ENCODE measurements at regions not wholly inside any gene's neighbourhood (a gene's known extent, or its start where the extent isn't known, plus 50 kb on each side); places are given as distances from the start of the nearest gene placed in this dataset.
"Not testable (repeated sequence)": the region's sequence is repeated elsewhere in the genome, so short reads cannot be mapped to it uniquely, and the experiment has no call there.

DNA sequence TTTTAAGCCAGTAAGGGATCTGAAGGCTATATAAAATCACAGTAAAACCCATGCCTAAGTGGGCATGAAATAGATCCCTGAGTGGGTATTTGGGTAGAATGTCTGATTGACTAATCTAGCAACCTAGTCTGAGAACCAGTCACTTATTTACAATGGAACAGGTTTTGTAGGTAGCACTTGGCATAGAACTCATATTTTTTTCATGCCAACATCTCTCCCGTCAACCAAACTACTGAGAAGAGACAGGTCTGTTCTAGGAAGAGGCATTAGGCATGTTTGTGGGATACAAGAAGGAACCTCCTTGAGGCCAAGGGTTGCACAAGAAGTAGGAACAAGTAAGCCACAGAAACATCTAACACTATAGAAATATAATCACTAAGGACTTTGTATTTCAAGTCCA lies 840.4 kb upstream of the TENM4 start:
- DNase-seq: no peak

DNA sequence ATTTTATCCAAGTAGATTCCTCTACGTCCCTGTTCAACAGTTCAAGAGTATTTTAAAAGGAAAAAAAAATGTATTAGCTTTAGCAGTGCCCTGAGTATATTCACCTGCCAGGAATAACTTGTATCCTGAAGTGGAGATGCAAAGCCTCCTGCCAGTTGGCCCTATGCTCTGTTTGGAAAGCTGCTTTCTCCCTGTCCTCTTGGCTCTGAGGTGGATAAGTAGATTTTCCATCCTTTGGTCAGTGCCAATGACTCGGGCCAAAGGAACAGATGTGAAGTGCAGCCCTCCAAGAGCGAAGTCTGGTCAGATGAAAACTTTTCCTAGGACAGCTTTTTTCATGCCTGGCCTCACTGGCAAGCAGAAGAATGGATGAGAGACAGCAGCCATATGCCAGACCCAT lies 839.9 kb upstream of the TENM4 start:
- DNase-seq: no peak

DNA sequence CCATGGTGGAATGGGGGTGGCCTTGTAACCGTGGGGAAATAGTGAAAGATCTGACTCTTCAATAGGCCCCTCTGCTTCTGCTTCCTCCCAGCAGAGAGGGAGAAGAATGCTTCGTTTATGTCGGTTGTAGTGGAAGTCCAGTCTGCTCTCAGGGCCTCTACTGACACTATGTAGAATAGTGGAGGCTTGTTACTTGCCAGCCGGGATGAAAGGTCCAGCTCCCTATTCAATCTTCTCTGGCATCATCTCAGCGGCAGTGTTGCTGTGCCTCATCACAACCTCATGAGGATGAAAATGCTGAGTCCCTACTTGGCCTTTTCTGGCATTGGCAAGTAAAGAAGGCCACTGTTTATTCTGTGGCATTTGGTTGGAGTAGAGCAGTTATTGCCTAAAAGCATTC lies 820.9 kb upstream of the TENM4 start:
- DNase-seq: no peak

DNA sequence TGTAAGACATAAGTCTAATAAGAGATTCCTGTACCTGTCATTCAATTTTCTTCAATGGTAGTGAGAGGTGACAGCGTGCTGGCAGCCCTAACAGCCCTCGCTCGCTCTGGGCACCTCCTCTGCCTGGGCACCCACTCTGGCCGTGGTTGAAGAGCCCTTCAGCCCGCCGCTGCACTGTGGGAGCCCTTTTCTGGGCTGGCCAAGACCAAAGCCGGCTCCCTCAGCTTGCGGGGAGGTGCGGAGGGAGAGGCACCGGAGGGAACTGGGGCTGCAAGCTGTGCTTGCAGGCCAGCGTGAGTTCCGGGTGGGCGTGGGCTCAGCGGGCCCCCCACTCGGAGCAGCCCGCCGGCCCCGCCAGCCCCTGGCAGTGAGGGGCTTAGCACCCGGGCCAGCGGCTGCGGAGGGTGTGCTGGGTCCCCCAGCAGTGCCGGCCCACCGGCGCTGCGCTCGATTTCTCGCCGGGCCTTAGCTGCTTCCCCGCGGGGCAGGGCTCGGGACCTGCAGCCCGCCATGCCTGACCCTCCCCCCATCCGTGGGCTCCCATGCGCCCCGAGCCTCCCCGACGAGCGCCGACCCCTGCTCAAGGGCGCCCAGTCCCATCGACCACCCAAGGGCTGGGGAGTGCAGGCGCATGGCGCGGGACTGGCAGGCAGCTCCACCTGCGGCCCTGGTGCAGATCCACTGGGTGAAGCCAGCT lies 816.6 kb upstream of the TENM4 start:
- DNase-seq: not testable (repeated sequence)

DNA sequence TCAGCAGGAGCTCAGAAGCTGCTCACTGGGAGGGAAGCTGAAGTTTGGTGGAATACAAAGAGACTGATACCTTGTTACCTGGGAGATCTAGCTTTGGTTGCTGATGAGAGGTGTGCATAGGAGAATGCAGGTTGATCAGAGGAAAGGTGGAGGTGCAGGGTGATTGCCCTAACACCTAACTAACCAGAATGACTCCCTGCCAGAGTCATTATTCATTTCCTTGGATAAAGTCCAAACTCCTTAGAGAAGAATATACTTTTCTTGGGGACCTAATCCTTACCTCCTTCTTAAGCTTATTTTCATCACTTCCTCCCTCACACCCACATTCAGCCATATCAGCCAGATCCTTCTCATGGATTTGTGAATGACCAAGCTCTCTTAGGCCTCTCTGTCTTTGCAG lies 814.2 kb upstream of the TENM4 start:
- no peak for DNase-seq

DNA sequence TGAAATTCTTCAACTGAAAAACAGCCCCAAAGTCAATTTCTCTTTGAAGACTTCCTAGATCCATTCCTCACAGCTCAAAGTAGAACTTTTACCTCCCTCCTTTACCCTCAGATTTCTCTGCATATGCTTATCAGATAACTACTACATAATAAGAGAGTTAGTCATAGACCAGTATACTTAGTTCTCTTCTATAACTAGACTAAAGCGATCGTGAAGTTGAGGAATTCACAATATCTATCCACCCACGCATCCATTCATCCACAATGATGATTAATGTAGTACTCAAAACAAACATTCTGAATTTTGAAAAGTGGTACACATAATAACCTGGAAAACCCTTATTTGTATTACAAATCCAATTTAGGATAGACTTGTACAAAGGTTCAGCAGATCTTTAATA lies 800.9 kb upstream of the TENM4 start:
- DNase-seq: no peak

DNA sequence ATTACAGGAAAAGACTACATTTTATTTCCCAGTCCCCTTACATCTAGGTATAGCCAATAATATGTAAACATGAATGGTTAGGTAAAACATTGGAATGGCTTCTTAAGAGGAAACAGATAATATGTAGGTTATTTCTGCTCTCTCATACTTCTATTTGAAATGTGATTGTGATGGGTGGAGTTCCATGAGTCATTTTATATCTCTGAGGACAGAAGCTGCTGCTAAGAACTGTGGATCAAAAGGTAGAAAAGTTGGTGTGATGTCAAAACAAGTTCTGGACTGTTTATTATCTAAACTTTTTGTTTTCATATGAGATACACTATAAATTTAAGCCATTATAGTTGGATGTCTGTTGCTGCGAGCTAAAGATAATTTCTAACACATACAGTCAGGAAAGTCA lies 799.4 kb upstream of the TENM4 start:
- no peak for DNase-seq

DNA sequence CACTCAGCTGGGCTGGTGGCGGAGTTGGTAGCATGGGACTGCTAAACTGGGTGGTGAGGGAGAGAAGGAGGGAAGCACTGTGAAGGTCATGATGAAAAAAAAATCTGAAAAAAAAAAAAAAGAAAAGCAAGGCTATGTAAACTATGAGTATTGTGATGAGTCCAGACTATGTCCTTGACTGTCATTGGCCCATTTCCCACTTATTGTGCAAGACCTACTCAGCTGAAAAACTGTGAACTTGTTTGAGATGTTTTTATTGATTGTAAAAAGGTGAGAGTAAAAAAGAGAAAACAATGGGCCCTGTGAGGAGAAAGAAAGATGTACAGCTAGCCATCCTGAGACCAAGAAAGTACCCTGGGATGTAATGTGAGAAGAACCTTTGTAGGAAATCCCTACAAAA lies 798.4 kb upstream of the TENM4 start:
- DNase-seq: no peak

DNA sequence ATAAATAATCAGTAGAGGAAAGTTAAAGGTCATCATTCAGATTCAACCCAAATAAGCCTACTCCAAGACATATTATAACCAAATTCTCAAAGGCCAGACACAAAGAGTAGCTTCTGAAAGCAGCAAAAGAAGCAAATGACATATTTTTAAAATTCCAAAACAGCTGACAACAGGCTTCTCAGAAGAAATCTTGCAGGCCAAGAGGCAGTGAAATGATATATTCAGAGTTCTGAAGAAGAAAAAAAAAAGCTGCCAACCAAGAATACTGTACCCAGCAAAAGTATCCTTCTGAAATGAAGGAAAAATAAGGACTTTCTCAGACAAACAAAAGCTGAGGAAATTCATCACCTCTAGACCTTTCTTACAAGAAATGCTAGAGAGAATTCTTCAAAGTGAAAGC lies 787.1 kb upstream of the TENM4 start:
- no peak for DNase-seq

DNA sequence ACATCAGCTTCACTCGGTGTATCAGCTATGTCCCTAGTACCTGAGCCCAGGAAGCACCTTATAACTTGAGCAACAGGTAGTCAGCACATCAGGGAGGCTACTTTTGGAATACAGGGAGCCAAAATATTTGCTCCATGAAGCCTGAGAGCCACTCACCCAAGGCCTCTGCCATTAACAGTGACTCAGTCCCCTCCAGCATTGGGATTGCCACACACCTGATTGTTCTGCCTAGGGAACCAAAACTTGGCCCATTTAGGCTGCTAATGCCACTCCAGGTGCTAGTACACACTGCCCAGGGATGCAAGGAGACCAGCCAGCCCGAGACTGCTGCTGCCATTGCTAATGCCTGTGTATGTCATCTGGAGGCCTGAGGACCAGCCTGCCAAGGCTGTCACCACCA lies 773.6 kb upstream of the TENM4 start:
- no peak for DNase-seq

DNA sequence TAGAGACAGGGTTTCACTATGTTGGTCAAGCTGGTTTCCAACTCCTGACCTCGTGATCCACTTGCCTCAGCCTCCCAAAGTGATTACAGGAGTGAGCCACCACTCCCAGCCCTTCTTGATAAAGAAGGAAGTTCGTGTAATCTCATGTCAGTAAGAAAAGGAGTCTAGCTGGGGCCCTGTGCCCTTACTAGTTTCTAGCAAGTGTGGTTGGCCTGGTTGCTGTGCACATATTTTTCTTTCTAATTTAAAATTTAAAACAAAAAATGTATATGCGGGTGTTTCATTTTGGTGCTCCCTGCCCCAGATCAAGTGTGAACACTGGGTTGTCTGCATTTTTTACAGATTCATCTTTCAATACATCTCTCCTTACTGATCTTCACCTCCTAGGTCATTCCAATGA lies 770.8 kb upstream of the TENM4 start:
- DNase-seq: no peak

DNA sequence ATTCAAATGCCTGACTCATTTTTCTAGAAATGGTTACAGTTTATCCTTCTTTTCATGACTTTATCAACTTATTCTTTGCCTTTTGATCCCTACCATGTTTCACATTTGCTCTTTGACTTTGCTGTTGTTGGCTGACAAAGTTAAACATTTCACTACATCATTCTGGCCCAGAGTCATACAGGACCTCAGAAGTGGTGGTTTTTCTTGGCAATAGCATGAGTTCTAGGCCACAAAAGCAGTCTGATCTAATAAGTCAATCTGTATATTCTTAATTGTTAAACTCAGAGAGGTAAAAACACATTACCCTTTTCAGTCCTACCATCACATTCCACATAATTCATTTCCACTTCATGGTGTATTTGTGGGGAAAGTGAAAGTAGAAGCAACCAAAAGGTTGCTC lies 763.2 kb upstream of the TENM4 start:
- no peak for DNase-seq

DNA sequence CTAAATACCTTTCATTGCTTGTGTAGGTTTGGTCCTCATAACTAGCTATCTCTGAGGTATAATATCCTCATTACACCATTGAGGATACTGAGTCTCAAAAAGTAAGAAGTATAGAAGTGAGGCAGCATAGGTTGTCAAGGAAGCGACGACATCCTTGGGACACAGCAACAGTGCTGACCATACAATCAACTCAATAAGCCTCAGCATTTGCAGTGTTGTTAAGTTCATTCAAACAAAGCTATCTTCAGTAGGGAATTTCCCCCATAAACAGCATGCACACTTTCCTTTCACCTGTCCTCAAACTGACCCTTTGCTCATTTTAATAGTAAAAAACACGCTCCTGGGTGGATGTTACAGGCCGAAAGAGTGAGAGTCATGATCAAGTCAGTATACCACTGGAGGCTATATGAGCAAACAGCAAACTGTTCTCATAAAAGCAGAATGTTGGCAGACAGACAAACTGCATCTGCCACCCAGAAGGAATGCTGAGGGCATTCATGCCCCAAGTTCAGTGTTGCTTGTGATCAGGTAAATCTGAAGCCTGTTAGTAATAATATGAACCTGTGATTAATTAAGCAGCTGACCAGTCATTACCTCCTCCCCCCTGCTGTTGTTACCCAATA lies 756.2 kb upstream of the TENM4 start:
- no peak for DNase-seq

DNA sequence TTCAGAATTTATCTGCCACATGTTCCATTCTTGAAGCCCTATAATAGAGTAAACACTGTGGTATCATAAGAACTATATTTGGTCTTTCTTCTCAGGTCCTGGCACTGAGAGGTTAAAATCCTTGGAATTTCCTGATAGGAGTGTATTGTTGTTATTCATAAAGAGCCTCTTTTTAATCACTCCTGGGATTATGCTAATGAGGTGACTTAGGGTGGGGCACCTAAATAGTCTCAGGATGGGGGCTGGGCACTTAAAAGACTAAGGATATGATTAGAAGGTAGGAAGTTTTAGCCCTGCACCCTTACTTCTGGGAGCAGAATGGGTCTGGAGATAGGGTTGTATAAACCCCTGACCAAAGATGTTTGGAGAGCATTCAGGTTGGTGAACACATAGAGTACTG lies 755.2 kb upstream of the TENM4 start:
- DNase-seq: no peak

DNA sequence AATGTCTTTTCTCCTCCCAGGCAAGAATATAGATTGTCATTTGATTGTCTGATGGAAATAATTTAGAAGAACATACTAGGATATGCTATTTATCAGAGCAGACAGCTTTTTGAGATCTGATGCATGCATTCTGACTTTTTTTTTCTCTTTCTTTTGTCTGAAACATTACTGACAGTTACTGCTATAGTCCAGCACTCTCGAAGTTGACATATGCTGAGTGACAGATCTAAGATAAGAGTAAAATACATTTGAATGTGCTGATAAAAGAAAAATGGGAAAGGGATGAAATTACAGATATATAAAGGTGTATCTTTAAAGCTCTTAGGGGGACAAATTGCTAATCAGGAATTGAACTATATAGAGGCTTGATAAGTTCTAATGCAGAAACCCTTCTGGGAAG lies 753.8 kb upstream of the TENM4 start:
- no peak for DNase-seq

DNA sequence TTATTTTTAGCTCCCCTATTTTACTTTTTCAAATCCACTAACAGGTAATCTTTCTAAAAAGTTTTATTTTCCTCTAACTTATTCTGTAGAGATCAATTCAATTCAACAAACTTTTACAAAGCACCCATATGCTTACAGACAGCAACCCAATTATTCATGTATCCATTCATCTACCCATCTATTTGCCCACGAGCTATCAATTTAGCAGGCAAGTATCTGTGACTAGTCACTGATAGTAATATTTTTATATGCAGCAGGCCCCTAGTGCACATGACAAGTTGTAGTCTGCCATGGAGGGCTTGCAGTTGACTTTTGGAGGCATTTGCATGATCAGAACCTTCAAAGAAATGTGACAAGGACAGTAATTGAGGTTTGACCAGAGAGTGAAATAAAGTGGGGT lies 753.2 kb upstream of the TENM4 start:
- DNase-seq: no peak

DNA sequence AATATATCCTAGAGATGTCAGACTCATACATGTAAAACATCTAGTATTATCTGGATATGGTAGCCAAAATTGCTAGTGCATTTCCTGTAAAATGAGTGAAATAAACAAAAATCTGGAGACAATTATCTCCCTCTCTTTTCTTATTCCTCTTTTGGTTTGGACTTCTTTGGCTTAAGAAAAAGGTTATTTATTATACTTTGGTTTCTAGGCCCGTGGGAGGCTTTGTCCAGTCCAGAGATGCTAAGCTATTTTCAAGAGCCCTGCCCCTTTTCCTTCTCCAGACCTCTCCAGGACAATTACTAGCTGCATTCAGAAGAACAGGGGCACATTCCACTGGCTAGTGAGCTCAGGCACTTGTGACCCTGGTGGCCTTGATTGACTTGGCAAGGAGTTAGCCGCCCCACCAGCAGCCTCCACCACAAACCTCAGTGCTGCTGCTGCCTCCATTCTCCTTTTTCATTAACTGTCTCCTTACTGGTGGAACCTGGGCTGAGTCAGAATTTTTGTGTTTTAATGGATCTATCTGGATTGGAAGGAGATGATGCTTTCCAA lies 747.3 kb upstream of the TENM4 start:
- no peak for DNase-seq

DNA sequence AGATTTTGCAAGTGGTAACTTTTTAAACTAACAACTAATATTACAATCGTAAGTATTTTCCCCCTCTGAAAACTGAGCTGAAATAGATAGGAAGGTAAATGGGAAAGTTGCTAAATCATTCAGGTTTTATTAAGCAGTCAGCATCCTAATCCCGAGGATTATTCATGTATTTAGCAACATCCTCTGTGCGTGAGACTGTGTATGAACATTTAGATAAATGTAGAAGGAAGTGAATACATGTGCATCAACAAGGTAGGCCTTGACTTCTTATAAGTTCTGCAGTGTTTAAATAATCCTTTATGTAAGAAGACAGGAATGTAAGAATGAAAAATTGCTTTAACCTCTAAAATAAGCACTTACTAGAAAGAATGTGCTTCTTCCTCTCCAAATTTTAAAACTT lies 745.9 kb upstream of the TENM4 start:
- no peak for DNase-seq

DNA sequence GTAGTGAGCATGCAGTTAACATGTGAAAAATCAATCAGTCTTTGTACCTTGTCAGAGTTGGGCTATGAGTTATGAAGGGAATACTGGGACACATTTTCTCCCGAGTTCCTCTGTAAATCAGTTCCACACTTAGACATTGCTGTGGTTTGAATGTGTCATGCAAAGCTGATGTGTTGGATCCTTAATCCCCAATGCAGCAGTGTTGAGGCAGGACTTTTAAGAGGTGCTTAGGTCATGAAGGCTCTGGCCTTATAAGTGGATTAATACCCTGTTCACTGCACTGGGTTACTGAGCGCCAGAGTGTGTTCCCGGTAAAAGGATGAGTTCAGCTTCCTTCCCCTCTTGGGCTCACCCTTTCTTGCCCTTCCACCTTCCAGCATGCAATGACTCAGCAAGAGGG lies 742.1 kb upstream of the TENM4 start:
- DNase-seq: no peak

DNA sequence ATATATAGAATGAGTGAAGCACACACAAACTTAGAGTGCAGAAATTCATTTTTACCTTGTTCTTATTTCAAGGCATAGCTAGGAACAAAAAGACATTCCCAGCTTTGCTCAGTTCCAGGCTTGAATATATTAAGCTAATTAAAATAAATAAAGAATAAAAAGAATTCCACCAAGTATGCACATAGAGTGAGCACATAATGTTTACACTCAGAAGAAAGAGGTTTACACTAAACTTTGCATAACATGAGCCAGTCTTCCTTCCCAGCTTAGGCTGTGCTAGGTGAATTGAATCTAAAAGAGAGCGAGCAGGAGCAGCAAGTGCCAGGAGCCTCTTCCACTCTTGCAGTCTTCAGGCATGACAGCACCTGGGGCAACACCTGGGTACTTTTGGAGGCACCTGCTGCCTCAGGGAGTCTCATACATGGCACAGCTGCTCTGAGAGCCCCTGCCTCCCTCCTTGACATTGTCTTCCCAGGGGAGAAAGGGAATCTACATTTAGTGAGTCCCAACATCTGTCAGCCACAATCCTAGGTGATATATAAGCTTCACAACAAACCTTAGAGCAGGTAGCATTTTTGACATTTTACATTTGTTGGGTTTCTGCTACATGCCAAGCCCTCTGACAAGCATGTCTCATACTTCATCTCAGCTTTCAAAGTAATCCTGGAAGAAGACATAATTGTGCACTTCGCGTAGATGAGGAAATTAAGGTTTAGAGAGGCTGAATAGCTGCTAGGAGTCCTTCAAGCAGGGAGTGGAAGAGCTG lies 732.7 kb upstream of the TENM4 start:
- DNase-seq: no peak

DNA sequence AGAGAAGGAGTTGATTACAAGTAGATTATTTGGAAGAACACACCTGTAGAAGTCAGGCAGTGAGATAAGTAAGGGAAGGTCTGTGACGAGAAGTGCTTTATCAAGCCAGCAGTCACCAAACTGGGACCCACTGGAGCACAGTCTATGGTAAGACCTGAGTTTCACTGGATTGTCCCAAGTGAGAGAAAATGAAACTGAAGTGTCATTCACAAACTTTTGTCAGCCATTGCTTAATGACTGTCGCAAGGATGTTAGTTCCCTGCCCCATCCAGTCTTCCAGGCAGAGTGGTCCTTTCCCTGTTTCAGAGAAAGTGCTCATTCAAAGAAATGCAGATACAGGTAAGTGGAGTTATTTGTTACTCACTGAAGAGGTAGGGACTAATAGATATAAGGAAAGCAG lies 728.0 kb upstream of the TENM4 start:
- no peak for DNase-seq

DNA sequence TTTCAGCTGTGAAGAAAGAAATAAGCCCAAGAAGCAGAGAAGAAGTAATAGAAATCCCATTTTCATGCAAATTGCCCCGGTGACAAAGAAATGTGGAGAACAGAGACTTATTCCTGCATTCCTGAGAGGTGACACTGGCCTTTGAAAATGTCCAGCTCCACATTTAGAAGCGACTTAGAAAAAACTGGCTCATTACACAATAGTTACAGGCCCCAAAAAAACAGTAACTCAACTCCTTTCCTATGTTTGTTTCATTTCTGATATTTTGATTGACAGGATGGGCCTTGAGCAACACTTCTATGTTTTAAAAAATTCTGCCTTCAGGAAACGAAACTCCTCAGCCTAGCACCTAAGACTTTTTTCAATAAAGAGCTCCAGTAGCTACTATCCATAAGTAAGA lies 726.9 kb upstream of the TENM4 start:
- DNase-seq: no peak

DNA sequence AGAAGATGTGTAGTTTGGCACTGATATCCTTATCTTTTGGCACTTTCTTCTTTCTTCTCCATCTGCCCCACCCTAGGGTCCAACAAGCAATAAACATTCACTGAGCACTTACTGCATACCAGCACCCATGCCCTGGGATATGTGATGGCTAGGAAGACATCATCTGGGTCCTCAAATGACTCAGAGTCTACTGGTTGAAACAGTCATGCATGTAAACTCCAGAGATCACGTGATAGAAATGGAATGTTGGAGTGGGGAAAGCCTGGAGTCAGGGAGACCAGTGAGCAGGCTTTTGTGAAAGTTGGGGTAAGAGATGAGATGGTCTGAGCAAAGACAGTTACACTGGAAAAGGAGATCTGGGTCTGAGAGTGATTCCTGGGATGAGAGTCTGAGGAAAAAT lies 724.9 kb upstream of the TENM4 start:
- DNase-seq: no peak

DNA sequence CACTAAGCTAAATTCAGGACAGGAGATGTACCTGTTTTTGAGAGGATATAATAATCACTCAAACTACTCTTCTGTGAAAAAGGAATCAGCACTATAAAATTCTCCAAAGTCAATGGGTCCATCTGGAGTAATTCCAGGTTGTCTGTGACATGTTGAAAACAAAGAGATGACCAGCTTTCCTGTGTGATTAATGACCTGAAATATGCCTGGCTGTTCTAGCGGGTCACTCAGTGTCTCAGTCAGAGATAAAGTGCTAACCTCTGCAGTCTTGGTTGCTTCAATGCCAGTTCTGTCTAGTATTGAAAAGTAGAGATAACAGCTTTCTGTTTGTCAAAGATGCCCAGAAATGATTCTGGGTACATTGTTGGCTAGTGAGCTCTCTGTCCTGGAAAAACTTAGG lies 722.6 kb upstream of the TENM4 start:
- no peak for DNase-seq

Measured in DMS79 treated with DMSO at 0.1 percent for 48 hours (cell line).